ENCODE measurements at regions not wholly inside any gene's neighbourhood (a gene's known extent, or its start where the extent isn't known, plus 50 kb on each side); places are given as distances from the start of the nearest gene placed in this dataset.

- DNase-seq (ENCODE audit: low read depth), result no peak
Measured at GRCh38 chr14:65936342-65936975, 523.9 kb downstream of the FUT8 start.

DNA sequence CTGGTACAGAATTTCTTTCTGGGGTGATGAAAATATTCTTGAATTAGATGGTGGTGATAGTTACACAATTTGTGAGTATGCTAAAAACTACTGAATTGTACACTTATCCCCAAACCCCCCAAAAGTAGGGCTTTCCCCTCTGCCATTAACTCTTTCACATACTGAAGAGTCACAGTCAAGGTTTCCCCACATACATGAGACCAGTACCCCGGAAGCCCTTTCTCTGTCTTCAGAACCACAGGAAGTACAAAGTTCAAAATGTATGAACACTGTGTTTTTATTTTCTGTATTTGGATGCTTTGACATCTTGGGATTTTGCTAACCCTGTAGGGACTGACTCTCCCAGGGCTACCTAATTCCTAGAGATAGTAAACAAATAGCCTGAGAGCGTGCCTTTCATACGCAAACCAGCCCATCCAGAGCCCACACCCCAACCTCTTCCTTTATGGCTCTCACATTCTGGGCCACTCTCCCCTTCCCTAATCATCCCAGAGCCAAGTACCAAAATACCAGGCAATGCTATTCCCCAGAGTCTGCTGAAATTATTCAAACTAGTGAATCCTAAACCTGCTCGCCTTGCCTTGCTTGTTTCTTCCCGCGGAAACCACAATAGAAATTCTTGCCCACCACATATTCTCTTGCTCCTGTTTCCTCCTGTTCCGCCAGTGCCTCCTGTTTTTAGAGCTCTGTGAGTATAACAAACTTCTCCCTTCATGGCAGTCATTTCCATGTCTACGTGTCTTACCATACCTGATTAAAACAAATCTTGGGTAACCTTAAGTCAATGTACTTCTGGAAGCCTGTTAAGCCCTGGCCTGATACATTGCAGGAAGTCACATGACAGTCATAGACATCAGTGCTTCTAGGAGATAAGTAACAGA is 524.8 kb downstream of the FUT8 start:
- no peak for DNase-seq (ENCODE audit: low read depth)

DNA sequence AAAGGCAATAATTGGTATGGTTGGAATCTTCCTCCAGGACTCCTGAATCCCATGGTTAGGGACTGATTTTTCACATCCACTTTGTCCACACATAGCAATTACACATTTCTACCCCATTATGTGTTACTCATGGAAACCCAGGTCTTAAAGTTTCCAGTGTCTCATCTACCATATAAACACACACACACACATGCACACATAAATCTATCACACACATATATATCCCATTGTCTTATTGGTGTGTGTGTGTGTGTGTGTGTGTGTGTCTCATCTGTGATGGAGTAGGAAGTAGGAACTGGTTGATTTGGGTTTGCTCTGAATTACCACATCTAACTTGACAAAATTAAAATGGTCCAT is 525.4 kb downstream of the FUT8 start:
- no peak for DNase-seq (ENCODE audit: low read depth)

DNA sequence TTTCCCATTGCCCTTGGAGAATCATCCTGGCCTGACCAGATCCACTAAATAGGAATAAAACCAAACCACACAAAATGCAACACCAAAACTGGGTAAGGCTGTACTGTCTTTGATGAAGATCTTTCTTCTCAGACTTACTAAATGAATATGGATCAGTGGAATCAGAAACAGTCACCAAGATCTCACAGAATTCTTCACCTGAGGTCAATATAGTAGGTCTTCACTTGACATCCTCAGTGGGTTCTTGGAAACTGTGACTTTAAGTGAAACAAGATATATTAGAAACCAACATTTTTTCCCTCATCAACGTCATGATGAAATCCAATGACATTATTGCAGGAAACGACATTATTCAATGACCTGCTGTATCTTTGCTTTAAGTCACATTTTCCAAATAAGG is 526.2 kb downstream of the FUT8 start:
- no peak for DNase-seq (ENCODE audit: low read depth)

DNA sequence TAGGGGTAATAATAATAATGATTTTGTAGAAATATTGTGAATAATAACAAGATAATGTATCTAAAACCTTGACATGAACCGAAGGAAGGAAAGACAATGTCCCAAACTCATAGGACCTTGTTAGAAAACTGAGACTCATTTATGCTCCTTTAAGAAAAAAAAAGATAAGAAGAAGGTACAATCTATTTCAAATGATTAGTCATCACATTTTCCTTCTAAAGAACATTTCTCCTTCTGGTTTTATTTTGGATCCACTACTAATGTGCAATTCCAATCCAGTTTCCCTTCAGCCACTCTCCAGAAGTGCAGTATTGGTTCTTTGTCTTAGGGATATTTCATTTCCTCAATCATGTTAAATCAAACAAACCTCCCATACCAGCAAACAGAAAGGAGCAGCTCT is 526.7 kb downstream of the FUT8 start:
- no peak for DNase-seq (ENCODE audit: low read depth)

DNA sequence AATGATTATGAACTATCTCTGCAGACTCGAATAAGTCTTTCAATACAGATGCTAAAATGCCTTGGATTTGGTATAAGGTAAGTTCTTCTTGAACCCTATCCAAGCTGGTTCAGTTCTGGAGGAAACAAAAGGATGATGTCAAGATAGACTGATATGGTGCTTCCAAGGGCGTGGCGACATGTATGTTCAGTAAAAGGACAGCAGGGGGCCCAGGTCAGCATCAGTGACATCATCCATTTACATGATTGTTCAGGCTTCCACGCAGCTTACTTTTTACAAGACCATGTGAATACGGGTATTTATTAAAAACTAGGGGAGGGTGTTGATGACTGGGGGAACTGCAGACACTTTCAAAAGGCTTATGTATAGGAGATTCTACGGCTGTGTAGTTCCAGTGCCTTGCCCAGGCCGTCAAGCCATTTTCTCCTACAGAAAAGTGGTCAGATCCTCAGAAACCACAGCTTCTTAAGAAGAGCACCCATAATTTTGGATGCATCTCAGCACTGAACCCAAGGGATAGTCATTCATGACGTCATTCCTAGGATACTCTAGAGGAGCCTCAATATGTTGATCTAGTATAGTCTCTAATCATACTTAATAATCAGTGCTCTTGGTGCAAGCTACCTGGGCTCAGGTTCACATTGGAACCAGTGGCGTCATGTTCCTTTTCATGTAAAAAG is 527.7 kb downstream of the FUT8 start:
- no peak for DNase-seq (ENCODE audit: low read depth)

GRCh38 chr14:65941091-65941490 is 528.6 kb downstream of the FUT8 start:
- DNase-seq (ENCODE audit: low read depth), result no peak

GRCh38 chr14:65943150-65943549 is 530.6 kb downstream of the FUT8 start:
- no peak for DNase-seq (ENCODE audit: low read depth)

DNA sequence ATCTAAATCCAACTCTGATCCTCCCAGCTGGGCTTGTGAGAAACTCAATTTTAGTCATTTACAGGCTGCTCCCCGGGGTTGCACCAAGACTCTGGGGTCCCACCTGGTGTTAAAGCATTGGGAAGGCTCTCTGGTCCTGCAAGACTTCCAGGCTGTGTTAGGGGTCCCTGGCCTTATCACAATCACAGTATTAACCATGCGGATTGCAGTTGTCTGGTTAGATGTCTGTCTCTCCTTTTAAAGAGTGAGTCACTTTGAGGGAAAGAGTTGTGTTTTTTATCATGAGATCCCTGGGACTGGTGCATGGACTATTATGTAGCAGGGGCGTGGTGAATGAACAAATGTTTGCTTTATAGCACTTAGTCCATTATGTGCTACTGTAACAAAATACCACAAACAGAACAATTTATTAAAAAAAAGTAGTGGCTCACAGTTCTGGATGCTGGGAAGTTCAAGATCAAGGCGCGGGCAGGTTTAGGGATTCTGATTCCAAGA is 531.4 kb downstream of the FUT8 start:
- DNase-seq (ENCODE audit: low read depth), result no peak

DNA sequence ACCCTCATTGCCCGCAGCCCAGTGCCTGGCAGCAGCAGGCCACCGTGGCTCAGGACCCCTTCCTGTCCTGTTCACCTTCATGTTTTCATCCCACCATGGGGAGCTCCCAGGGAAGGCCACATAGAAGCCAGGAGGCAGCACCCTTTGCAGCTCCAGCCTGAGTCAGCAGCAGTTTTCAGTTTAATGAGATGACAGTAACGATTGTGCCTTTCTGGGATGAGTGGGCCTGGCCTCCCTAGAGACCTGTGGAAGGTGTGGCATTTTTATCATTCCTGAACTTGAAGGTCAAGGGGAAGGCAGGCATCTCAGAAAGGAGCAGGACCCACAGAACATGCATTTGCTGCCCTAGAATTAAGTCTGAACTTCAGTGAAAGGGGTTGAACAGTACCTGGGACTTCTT is 532.8 kb downstream of the FUT8 start:
- no peak for DNase-seq (ENCODE audit: low read depth)

DNA sequence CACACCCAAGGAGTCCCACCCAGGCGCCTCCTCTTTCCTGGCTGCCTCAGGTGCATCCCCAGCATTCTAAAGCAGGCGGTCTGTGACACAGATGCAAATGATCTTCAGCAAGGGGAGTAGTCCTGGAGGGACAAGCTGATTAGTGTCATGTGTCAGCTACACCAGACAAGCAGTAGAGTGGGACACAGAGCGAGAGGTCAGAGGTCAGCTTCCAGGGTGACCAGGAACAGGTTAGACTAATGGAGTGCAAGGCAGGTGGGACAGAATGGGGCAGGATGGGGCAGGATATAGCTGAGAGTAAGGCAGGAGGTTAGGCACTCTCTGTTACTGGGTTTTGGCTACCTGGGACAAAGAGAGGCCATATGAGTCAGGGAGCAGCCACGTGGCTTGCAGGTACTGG is 534.0 kb downstream of the FUT8 start:
- no peak for DNase-seq (ENCODE audit: low read depth)

DNA sequence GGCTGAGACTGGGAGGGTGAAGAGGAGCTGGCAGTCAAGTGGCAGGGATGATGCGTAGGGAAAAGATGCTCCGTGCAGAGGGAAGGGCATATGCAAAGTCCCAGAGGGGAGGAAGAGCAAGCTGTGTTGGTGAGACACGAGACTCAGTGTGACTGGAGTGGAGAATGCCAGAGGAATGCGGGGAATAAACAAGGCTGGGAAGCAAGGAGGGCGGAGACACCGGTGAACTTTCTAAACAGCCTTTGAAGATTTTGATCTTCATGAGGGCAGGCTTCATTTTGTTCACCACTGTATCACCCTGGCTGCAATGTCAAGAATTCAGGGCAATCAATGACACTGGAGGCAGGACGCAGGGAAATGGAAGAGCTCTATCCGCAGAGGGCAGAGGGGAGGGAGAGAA is 535.8 kb downstream of the FUT8 start:
- no peak for DNase-seq (ENCODE audit: low read depth)

- DNase-seq (ENCODE audit: low read depth), result no peak
Measured at GRCh38 chr14:65949711-65950516, 536.3 kb upstream of the CCDC196 start.

DNA sequence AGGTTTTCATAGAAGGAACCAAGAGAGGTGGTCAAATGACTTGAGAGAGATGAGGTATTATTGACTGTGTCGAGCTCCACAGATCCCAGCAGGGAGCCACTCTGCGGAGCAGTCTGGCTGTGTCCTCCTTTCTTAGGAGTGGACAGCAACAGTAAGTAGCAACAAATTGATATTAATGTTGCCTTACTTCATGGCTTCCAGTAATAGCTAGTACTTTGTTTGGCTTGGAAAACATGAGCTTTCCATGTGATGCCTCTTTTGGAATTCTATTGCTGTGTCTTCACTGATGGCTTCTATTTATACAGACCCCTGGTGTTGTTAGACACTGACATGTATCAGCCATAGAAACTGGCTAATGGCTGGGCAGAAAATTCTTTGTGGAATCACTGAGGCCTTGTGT is 531.2 kb upstream of the CCDC196 start:
- DNase-seq (ENCODE audit: low read depth), result no peak

DNA sequence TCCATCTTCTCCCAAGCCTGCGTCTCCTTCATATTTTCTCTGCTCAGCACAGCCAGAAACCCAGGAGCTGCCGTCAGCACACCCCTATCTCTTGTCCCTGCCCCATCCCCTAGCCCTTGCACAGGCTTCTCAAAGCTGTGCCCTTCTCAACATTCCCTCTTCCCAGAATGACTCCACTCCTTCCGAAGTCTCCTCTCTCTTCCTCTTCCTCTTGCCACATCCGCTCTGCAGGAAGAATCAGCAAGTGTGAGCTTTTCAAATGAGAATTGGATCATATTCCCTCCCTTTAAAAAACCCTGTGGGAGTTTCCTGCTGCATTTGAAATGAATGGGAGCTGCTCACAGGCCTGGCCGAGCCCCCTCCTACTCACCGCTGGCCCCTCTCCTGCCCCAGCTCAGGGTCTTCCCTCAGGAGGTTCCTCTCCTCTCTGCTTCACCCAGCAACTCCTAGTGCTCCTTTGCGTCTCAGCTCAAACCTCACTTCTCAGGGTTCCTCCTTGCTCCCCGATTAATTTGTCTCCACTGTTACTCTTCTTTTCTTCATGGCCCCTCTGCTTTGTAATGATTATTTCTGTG is 528.5 kb upstream of the CCDC196 start:
- no peak for DNase-seq (ENCODE audit: low read depth)

- no peak for DNase-seq (ENCODE audit: low read depth)
Measured at GRCh38 chr14:65958664-65959562, 527.3 kb upstream of the CCDC196 start.

DNA sequence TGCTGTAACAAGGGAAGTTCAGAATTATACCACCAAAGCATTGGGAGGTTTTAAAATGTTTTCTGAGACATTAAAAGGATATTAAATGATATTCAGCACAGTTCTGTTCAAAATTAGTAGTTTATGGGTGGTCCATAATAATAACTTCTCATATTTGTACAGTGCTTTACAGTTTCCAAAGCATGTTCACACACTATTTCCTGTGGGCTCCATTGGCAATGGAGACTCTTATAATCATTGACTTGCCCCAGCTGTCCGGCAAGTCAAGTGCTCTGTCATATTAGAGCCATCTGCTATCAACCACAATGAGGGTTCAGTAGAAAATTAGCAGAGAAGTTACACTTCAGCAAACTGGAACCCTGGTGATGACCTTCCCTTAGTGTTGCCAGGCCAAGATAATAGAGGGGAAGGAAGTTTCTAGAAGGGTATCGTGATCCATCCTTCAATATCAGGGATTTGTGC is 526.6 kb upstream of the CCDC196 start:
- no peak for DNase-seq (ENCODE audit: low read depth)

- DNase-seq (ENCODE audit: low read depth), result peak; percentile 51
Measured at GRCh38 chr14:65961004-65961403, 525.2 kb upstream of the CCDC196 start.

- DNase-seq (ENCODE audit: low read depth), result no peak
Measured at GRCh38 chr14:65962952-65963351, 523.2 kb upstream of the CCDC196 start.

DNA sequence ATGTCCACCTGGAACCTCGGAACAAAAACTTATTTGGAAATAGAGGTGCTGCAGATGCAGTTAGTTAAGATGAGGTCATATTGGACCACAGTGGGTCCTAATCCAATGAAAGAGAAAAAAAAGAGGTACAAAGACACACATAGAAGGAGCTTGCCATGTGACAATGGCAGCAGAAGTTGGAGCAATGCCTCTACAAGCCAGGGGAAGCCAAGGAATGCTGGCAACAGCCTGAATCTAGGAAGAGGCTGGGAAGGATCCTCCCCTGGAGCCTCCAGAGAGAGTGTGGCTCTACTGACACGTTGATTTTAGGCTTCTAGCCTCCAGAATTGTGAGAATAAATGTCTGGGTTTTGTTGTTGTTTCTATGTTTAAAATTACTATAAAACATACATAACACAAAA is 521.8 kb upstream of the CCDC196 start:
- no peak for DNase-seq (ENCODE audit: low read depth)

DNA sequence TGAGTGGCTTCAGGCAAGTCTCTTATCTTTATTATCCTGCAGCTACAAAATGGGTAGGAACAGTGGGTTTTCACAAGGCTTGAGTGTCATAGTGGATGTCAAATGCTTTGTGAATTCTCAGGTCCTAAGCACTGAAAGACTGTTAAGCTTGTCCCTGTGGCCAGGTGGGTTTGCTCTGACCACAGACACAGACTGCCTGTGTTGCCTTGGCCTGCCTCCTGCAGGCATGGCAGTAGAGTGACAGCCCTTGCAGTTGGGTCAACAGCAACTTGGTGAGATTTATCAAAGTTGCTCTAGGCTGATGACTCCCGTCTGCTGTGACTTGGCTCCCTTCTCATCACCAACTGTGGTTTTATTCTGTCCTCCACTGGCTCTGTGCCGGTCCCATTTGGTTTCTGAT is 520.0 kb upstream of the CCDC196 start:
- no peak for DNase-seq (ENCODE audit: low read depth)

Data from stimulated activated CD8-positive, alpha-beta memory T cell treated with anti-CD3 and anti-CD28 coated beads, Interleukin-15, amount 100 ng/mL, for 24 hours (primary cell).